ENCODE measurements at regions not wholly inside any gene's neighbourhood (a gene's known extent, or its start where the extent isn't known, plus 50 kb on each side); places are given as distances from the start of the nearest gene placed in this dataset.
A peak's percentile ranks its signal among the peaks of the same experiment; 100 is the strongest.

DNA sequence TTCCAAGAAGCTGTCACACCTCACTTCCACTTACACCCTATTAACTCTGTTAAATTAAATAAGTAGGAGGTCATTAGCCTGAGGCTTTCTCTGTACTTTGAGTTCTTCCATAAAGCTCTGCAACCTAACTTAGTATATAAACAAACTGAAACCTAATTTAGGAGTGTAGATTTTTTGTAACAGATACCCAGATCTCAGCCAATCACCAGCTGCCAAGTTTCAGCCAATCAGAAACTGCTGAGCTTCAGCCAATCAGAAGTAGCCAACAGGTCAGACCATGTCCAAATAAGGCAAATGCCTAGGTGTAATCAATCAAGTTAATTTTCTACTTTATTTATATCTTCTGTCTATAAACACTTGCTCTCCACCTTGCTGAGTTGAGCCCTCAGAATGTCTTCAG lies 142.7 kb upstream of the SULF2 start:
- Histone ChIP-seq H3K4me1 (ENCODE audit: insufficient read depth, low read length) (peaks cover 2% of the 10 kb centered on the region), H3K27ac (ENCODE audit: extremely low read length, insufficient read depth, low read length) (no peak overlapping the region), H3K36me3 (replicated peaks in 1 of 2; ENCODE audit: control insufficient read depth in 1 of 2, insufficient read depth in 2 of 2, low read length in 2 of 2) (no peaks in the 10 kb centered on the region), H3K79me2 (ENCODE audit: insufficient read depth, low read length) (no peaks in the 10 kb centered on the region), H2AFZ (ENCODE audit: low read length) (no peak overlapping the region), H3K4me2 (ENCODE audit: low read depth, low read length) (no peak overlapping the region), H3K4me3 (replicated peaks in 1 of 3; ENCODE audit: insufficient read depth in 1 of 3, low read depth in 2 of 3, low read length in 3 of 3) (no peak overlapping the region), H3K27me3 (ENCODE audit: control insufficient read depth in 1 of 2, insufficient read depth in 2 of 2, low read length in 2 of 2) (no peaks in the 10 kb centered on the region), H3K9me3 (ENCODE audit: low read length) (no peaks in the 10 kb centered on the region; the same call in 1 of the 2 replicates), H4K20me1 (ENCODE audit: insufficient read depth, low read length) (no peaks in the 10 kb centered on the region), H3K9ac (ENCODE audit: insufficient read depth, low read depth, low read length) (no peak overlapping the region)
- TF ChIP-seq, protein P1, sequence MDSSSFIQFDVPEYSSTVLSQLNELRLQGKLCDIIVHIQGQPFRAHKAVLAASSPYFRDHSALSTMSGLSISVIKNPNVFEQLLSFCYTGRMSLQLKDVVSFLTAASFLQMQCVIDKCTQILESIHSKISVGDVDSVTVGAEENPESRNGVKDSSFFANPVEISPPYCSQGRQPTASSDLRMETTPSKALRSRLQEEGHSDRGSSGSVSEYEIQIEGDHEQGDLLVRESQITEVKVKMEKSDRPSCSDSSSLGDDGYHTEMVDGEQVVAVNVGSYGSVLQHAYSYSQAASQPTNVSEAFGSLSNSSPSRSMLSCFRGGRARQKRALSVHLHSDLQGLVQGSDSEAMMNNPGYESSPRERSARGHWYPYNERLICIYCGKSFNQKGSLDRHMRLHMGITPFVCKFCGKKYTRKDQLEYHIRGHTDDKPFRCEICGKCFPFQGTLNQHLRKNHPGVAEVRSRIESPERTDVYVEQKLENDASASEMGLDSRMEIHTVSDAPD (CRISPR knock-in tag; IDR thresholded peaks at IDR 0.05) = no peak
- no peak for TF ChIP-seq ZNF83 (CRISPR knock-in tag; IDR thresholded peaks at IDR 0.05; ENCODE audit: borderline replicate concordance)
- TF ChIP-seq SRF (IDR thresholded peaks at IDR 0.05; ENCODE audit: low read depth, low read length) = peak; percentile 78; the same call in 1 of the 2 replicates
- ATAC-seq (no peak), FAIRE-seq (no peak), DNase-seq (ENCODE audit: low spot score) (no peak)
- ChIA-PET CTCF (ENCODE audit: low intra/inter-chr PET ratio, low total read pairs) (no interaction called here), POLR2A (no interaction called here)
- in situ Hi-C loops (cut with HindIII; ENCODE audit: extremely low pct_ligation_motif_present, low pct_unique_long_range_greater_than_20kb) (no loop called here), intact Hi-C loops (cut with micrococcal nuclease; ENCODE audit: unreplicated experiment) (loop anchor here (2.0 kb wide), 1 partner anchor 53 kb away; no protein-coding TSS in a partner anchor)
- no TSS peak for BruUV-seq (replicated peaks)

DNA sequence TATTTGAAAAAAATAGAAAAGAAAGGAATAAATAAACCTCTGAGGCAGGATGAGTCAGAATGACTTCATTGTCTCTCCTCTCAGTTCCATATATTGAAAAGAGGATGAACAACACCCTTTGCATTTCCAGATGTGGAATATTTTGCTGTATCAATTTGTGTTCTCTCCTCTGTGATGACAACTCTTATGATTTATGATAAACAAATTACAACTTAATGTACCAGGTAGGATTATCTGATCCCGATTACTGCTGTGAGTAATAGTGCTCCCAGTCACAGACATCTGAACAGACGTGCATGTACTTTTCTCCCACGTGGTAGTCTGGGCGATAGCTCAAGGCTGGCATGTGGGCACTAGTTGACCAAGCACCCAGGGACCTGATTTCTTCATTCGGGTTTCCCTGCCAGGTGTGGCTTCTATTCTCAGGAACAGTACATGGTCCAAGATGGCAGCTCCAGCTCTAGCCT lies 142.1 kb upstream of the SULF2 start:
- Histone ChIP-seq H4K20me1 (ENCODE audit: insufficient read depth, low read length) (no peaks in the 10 kb centered on the region), H3K4me3 (replicated peaks in 1 of 3; ENCODE audit: insufficient read depth in 1 of 3, low read depth in 2 of 3, low read length in 3 of 3) (no peak overlapping the region), H3K4me1 (ENCODE audit: insufficient read depth, low read length) (peaks cover 8% of the 10 kb centered on the region), H3K79me2 (ENCODE audit: insufficient read depth, low read length) (no peaks in the 10 kb centered on the region), H3K27me3 (ENCODE audit: control insufficient read depth in 1 of 2, insufficient read depth in 2 of 2, low read length in 2 of 2) (no peaks in the 10 kb centered on the region), H3K9me3 (ENCODE audit: low read length) (no peaks in the 10 kb centered on the region; the same call in 1 of the 2 replicates), H3K27ac (ENCODE audit: extremely low read length, insufficient read depth, low read length) (no peak overlapping the region), H2AFZ (ENCODE audit: low read length) (no peak overlapping the region), H3K9ac (ENCODE audit: insufficient read depth, low read depth, low read length) (no peak overlapping the region), H3K36me3 (replicated peaks in 1 of 2; ENCODE audit: control insufficient read depth in 1 of 2, insufficient read depth in 2 of 2, low read length in 2 of 2) (no peaks in the 10 kb centered on the region), H3K4me2 (ENCODE audit: low read depth, low read length) (no peak overlapping the region)
- TF ChIP-seq, protein P2, sequence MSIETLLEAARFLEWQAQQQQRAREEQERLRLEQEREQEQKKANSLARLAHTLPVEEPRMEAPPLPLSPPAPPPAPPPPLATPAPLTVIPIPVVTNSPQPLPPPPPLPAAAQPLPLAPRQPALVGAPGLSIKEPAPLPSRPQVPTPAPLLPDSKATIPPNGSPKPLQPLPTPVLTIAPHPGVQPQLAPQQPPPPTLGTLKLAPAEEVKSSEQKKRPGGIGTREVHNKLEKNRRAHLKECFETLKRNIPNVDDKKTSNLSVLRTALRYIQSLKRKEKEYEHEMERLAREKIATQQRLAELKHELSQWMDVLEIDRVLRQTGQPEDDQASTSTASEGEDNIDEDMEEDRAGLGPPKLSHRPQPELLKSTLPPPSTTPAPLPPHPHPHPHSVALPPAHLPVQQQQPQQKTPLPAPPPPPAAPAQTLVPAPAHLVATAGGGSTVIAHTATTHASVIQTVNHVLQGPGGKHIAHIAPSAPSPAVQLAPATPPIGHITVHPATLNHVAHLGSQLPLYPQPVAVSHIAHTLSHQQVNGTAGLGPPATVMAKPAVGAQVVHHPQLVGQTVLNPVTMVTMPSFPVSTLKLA (IDR thresholded peaks at IDR 0.05) = peak; percentile 64
- no peak for TF ChIP-seq ZNF142 (CRISPR knock-in tag; IDR thresholded peaks at IDR 0.05)
- POLR2A ChIA-PET = no interaction called here
- ATAC-seq (no peak), FAIRE-seq (no peak), DNase-seq (ENCODE audit: low spot score) (no peak)
- 53% methylated on average over 5 of the region's 5 CpGs for WGBS (ENCODE audit: low lambda C conversion rate)
- BruUV-seq (replicated peaks) = no TSS peak
- CTCF ChIA-PET (ENCODE audit: low intra/inter-chr PET ratio, low total read pairs) = no interaction called here
- in situ Hi-C loops (cut with HindIII; ENCODE audit: extremely low pct_ligation_motif_present, low pct_unique_long_range_greater_than_20kb) = no loop called here
- intact Hi-C loops (cut with micrococcal nuclease; ENCODE audit: unreplicated experiment) = no loop called here
